Calu3 (cell line): ENCODE measurements at regions not wholly inside any gene's neighbourhood (a gene's known extent, or its start where the extent isn't known, plus 50 kb on each side); places are given as distances from the start of the nearest gene placed in this dataset.

Source experiments
- BruUV-seq: library from RNA; stranded (reverse); fragments of 400-500 nt; replicated peaks from 2 replicates; lab custom pipeline; 2021; lab: Mats Ljungman, UMichigan
- CTCF ChIA-PET: fragments of 300-600 bp; sonication (Branson Sonifier 250); formaldehyde crosslinking; loops from one replicate; lab custom pipeline; 2022; ENCODE audit warnings: antibody characterized with exemption; lab: Charles Lee
- DNase-seq: peaks from one replicate; pipeline ENCODE4 v3.0.0; 2022
- H3K27ac Mint-ChIP-seq: one replicate; pipeline ENCODE4 v1.8.0; 2022; ENCODE audit warnings: mixed read lengths; ENCODE audit not compliant: unreplicated experiment
- H3K27me3 Mint-ChIP-seq: one replicate; pipeline ENCODE4 v1.8.0; 2022; ENCODE audit warnings: mixed read lengths; ENCODE audit not compliant: unreplicated experiment
- H3K36me3 Mint-ChIP-seq: one replicate; pipeline ENCODE4 v1.8.0; 2022; ENCODE audit warnings: mild to moderate bottlenecking, moderate library complexity, mixed read lengths; ENCODE audit not compliant: insufficient read depth, unreplicated experiment
- H3K4me1 Mint-ChIP-seq: one replicate; pipeline ENCODE4 v1.8.0; 2022; ENCODE audit warnings: mild to moderate bottlenecking, low read depth, mixed read lengths; ENCODE audit not compliant: unreplicated experiment
- H3K4me3 Mint-ChIP-seq: one replicate; pipeline ENCODE4 v1.8.0; 2022; ENCODE audit warnings: mild to moderate bottlenecking, low read depth, moderate library complexity, mixed read lengths; ENCODE audit not compliant: unreplicated experiment
- H3K9me3 Mint-ChIP-seq: one replicate; pipeline ENCODE4 v1.8.0; 2022; ENCODE audit warnings: low read depth, mixed read lengths; ENCODE audit not compliant: unreplicated experiment
- CTCF ChIP-seq: fragments of 200-600 bp; IDR thresholded peaks from one replicate; pipeline ENCODE4 v1.8.0; 2022; ENCODE audit warnings: antibody characterized with exemption; ENCODE audit not compliant: unreplicated experiment
- intact Hi-C: fragments of 100-400 bp; cut with micrococcal nuclease; formaldehyde crosslinking; loops from one replicate; pipeline ENCODE4 v1.10.0; 2022; ENCODE audit not compliant: unreplicated experiment

GRCh38 chr2:205848601-205849000 is 166.3 kb downstream of the NRP2 start:
- CTCF ChIA-PET, result interaction anchor here (0.8 to 0.9 kb wide), 2 partner anchors 24 to 78 kb away, joined by 3 to 6 read pairs; no protein-coding TSS in a partner anchor
- no peak overlapping the region for H3K27ac Mint-ChIP-seq
- no peak for TF ChIP-seq CTCF
- DNase-seq, result no peak
- no peaks in the 10 kb centered on the region for H3K36me3 Mint-ChIP-seq
- no peak overlapping the region for H3K4me3 Mint-ChIP-seq
- H3K4me1 Mint-ChIP-seq, result no peaks in the 10 kb centered on the region
- no TSS peak for BruUV-seq
- H3K9me3 Mint-ChIP-seq, result no peaks in the 10 kb centered on the region
- intact Hi-C loops, result no loop called here
- H3K27me3 Mint-ChIP-seq, result peaks cover 48% of the 10 kb centered on the region
